ENCODE measurements at regions not wholly inside any gene's neighbourhood (a gene's known extent, or its start where the extent isn't known, plus 50 kb on each side); places are given as distances from the start of the nearest gene placed in this dataset.

GRCh38 chr1:81477710-81478109 is 323.0 kb upstream of the ADGRL2 start:
- DNase-seq = no peak
- Histone ChIP-seq H3K27ac (peak overlapping the region in 8 of 10 donors; percentile 22 to 49 (median 38)), H3K36me3 (no peaks in the 10 kb centered on the region), H3K4me3 (peak overlapping the region in 9 of 10 donors; percentile 2 to 44 (median 30)), H3K4me1 (peaks cover 0 to 17% (median 13%) of the 10 kb centered on the region in 9 donors), H3K27me3 (no peaks in the 10 kb centered on the region), H3K9me3 (no peaks in the 10 kb centered on the region)
- 18 to 22% methylated on average over 5 of the region's 5 CpGs for WGBS, 2 donors
- intact Hi-C loops (cut with DNase I) = loop anchor here in 1 of 10 donors (10.0 kb wide), 1 partner anchor 163 kb away; no protein-coding TSS in a partner anchor
- TF ChIP-seq CTCF (IDR thresholded peaks at IDR 0.05) = no peak
- peak in 6 of 8 donors; percentile 46 to 68 (median 56) for ATAC-seq

- DNase-seq = no peak
- no peaks in the 10 kb centered on the region for H3K9me3 ChIP-seq
- H3K4me1 ChIP-seq = peaks cover 0 to 3% (median under 1%) of the 10 kb centered on the region in 9 donors
- no peaks in the 10 kb centered on the region for H3K36me3 ChIP-seq
- intact Hi-C loops (cut with DNase I) = loop anchor here in 1 of 10 donors (10.0 kb wide), 1 partner anchor 158 kb away; no protein-coding TSS in a partner anchor
- WGBS, 2 donors = 95 to 99% methylated on average over 6 of the region's 6 CpGs
- ATAC-seq = no peak
- H3K27me3 ChIP-seq = no peaks in the 10 kb centered on the region
- H3K27ac ChIP-seq = no peak overlapping the region
- TF ChIP-seq CTCF (IDR thresholded peaks at IDR 0.05) = no peak
- no peak overlapping the region for H3K4me3 ChIP-seq
These were observed 328.3 kb upstream of the ADGRL2 start for GRCh38 chr1:81472387-81472786.

- intact Hi-C loops (cut with DNase I) = loop anchor here in 1 of 10 donors (10.0 kb wide), 1 partner anchor 156 kb away; no protein-coding TSS in a partner anchor
- DNase-seq (no peak), ATAC-seq (no peak)
- Histone ChIP-seq H3K4me1 (peaks cover 0 to 2% (median 0%) of the 10 kb centered on the region in 9 donors), H3K9me3 (no peaks in the 10 kb centered on the region), H3K27me3 (no peaks in the 10 kb centered on the region), H3K27ac (no peak overlapping the region), H3K36me3 (no peaks in the 10 kb centered on the region), H3K4me3 (no peak overlapping the region)
- peak in 2 of 9 donors; percentile 9 to 32 for TF ChIP-seq CTCF (IDR thresholded peaks at IDR 0.05)
- WGBS, 2 donors = 68 to 74% methylated on average over 2 of the region's 2 CpGs
These were observed 329.5 kb upstream of the ADGRL2 start for GRCh38 chr1:81471255-81471654.

GRCh38 chr1:81470275-81470674 is 330.5 kb upstream of the ADGRL2 start:
- Histone ChIP-seq H3K27ac (no peak overlapping the region), H3K27me3 (no peaks in the 10 kb centered on the region), H3K4me1 (peaks cover 0 to 2% (median 0%) of the 10 kb centered on the region in 9 donors), H3K36me3 (no peaks in the 10 kb centered on the region), H3K4me3 (no peak overlapping the region), H3K9me3 (no peaks in the 10 kb centered on the region)
- ATAC-seq (no peak), DNase-seq (no peak)
- no peak for TF ChIP-seq CTCF (IDR thresholded peaks at IDR 0.05)
- intact Hi-C loops (cut with DNase I) = loop anchor here in 1 of 10 donors (10.0 kb wide), 1 partner anchor 155 kb away; no protein-coding TSS in a partner anchor
- 86 to 95% methylated on average over 3 of the region's 3 CpGs for WGBS, 2 donors
